ENCODE measurements at regions not wholly inside any gene's neighbourhood (a gene's known extent, or its start where the extent isn't known, plus 50 kb on each side); places are given as distances from the start of the nearest gene placed in this dataset.

- TF ChIP-seq NFRKB (IDR thresholded peaks at IDR 0.05) (no peak), FOXK2 (IDR thresholded peaks at IDR 0.05) (no peak), ZNF384 (IDR thresholded peaks at IDR 0.05) (no peak), BHLHE40 (IDR thresholded peaks at IDR 0.05; ENCODE audit: borderline replicate concordance) (no peak), SUZ12 (IDR thresholded peaks at IDR 0.05) (no peak), PKNOX1 (IDR thresholded peaks at IDR 0.05) (no peak), FOXM1 (IDR thresholded peaks at IDR 0.05; ENCODE audit: borderline replicate concordance) (no peak), FOXA1 (IDR thresholded peaks at IDR 0.05) (no peak), TARDBP (IDR thresholded peaks at IDR 0.05) (no peak), CTBP1 (IDR thresholded peaks at IDR 0.05; ENCODE audit: borderline replicate concordance) (no peak)
Measured at GRCh38 chr6:48021904-48022303, 89.1 kb downstream of the PTCHD4 start.
